ENCODE measurements at regions not wholly inside any gene's neighbourhood (a gene's known extent, or its start where the extent isn't known, plus 50 kb on each side); places are given as distances from the start of the nearest gene placed in this dataset.

DNA sequence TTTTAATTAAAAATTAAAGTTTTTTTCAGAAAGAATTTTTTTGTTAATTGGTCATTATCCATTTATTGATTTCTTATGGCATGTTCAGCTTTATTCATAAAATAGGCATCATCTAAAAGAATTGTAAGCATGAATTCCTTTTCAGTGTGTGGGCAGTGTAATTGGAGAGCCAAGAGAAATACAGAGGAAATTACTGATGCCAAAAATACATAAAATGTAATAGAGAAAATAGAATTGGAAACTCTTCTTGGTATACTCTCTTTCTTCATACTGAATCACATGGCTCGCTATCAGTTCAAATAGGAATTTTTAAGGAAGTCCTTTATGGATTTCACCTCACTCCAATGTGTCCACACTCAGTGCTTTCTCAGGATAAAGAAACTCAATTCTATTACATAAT is 663.6 kb upstream of the NRXN1 start:
- FAIRE-seq = no peak
- DNase-seq (ENCODE audit: low read depth, low spot score) = no peak
- Histone ChIP-seq H3K27me3 (ENCODE audit: control insufficient read depth, extremely low read depth, insufficient read depth, low read length) (no peaks in the 10 kb centered on the region), H3K9ac (ENCODE audit: control insufficient read depth, extremely low read depth, insufficient read depth, low read length) (no peak overlapping the region), H3K27ac (ENCODE audit: control insufficient read depth, insufficient read depth, low read length) (no peak overlapping the region), H3K4me2 (ENCODE audit: control insufficient read depth, extremely low read depth, insufficient read depth, low read depth, low read length) (no peak overlapping the region), H3K36me3 (ENCODE audit: control insufficient read depth in 2 of 2, extremely low read depth in 1 of 2, insufficient read depth in 2 of 2, low read length in 2 of 2) (no peaks in the 10 kb centered on the region), H2AFZ (ENCODE audit: control insufficient read depth, low read length) (no peak overlapping the region), H3K4me1 (ENCODE audit: control insufficient read depth, extremely low read depth, insufficient read depth, low read length) (no peaks in the 10 kb centered on the region), H4K20me1 (ENCODE audit: control insufficient read depth, extremely low read depth, insufficient read depth, low read length) (no peaks in the 10 kb centered on the region), H3K9me1 (ENCODE audit: control insufficient read depth, extremely low read depth, insufficient read depth, low read length) (no peaks in the 10 kb centered on the region), H3K79me2 (ENCODE audit: control insufficient read depth, insufficient read depth, low read length) (no peaks in the 10 kb centered on the region), H3K9me3 (ENCODE audit: control insufficient read depth, low read depth, low read length) (no peaks in the 10 kb centered on the region), H3K4me3 (ENCODE audit: control insufficient read depth in 2 of 3, extremely low read depth in 1 of 3, insufficient read depth in 2 of 3, low read depth in 1 of 3, low read length in 3 of 3) (no peak overlapping the region)
- dilution Hi-C loops (cut with MboI; ENCODE audit: extremely low pct_ligation_motif_present, low sequenced_read_pairs) = no loop called here
- TF ChIP-seq EZH2 (IDR thresholded peaks at IDR 0.05; ENCODE audit: low read length) = no peak
- TF ChIP-seq, protein P1, sequence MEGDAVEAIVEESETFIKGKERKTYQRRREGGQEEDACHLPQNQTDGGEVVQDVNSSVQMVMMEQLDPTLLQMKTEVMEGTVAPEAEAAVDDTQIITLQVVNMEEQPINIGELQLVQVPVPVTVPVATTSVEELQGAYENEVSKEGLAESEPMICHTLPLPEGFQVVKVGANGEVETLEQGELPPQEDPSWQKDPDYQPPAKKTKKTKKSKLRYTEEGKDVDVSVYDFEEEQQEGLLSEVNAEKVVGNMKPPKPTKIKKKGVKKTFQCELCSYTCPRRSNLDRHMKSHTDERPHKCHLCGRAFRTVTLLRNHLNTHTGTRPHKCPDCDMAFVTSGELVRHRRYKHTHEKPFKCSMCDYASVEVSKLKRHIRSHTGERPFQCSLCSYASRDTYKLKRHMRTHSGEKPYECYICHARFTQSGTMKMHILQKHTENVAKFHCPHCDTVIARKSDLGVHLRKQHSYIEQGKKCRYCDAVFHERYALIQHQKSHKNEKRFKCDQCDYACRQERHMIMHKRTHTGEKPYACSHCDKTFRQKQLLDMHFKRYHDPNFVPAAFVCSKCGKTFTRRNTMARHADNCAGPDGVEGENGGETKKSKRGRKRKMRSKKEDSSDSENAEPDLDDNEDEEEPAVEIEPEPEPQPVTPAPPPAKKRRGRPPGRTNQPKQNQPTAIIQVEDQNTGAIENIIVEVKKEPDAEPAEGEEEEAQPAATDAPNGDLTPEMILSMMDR (optimal IDR thresholded peaks at IDR 0.05 in 1 of 3, IDR thresholded peaks at IDR 0.05 in 1 of 3, conservative IDR thresholded peaks at IDR 0.05 in 1 of 3; ENCODE audit: extremely low read depth in 1 of 3, insufficient read depth in 2 of 3, low read length in 3 of 3) = no peak

DNA sequence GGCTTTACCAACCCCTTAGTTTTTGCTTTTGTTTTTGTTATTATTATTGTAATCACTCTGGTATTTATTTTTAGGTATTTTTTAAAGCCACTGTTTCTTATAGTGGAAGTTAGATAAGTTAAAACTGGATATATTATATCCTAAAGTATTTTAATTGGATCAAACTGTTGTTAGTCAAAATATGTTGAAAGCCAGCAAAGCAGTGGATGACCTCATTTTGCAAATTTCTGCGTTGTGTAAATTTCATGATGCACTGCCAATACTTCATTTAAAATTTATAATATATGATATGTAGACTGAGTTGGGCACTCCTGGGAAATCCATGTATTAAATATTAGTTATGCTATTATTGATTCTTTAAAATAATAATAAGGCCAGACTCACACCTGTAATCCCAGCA is 661.7 kb upstream of the NRXN1 start:
- Histone ChIP-seq H3K27ac (ENCODE audit: control insufficient read depth, insufficient read depth, low read length) (no peak overlapping the region), H3K79me2 (ENCODE audit: control insufficient read depth, insufficient read depth, low read length) (no peaks in the 10 kb centered on the region), H3K9me1 (ENCODE audit: control insufficient read depth, extremely low read depth, insufficient read depth, low read length) (no peaks in the 10 kb centered on the region), H3K9ac (ENCODE audit: control insufficient read depth, extremely low read depth, insufficient read depth, low read length) (no peak overlapping the region), H3K36me3 (ENCODE audit: control insufficient read depth in 2 of 2, extremely low read depth in 1 of 2, insufficient read depth in 2 of 2, low read length in 2 of 2) (no peaks in the 10 kb centered on the region), H3K4me3 (ENCODE audit: control insufficient read depth in 2 of 3, extremely low read depth in 1 of 3, insufficient read depth in 2 of 3, low read depth in 1 of 3, low read length in 3 of 3) (no peak overlapping the region), H3K27me3 (ENCODE audit: control insufficient read depth, extremely low read depth, insufficient read depth, low read length) (no peaks in the 10 kb centered on the region), H4K20me1 (ENCODE audit: control insufficient read depth, extremely low read depth, insufficient read depth, low read length) (no peaks in the 10 kb centered on the region), H3K4me1 (ENCODE audit: control insufficient read depth, extremely low read depth, insufficient read depth, low read length) (no peaks in the 10 kb centered on the region), H3K9me3 (ENCODE audit: control insufficient read depth, low read depth, low read length) (no peaks in the 10 kb centered on the region), H3K4me2 (ENCODE audit: control insufficient read depth, extremely low read depth, insufficient read depth, low read depth, low read length) (no peak overlapping the region), H2AFZ (ENCODE audit: control insufficient read depth, low read length) (no peak overlapping the region)
- TF ChIP-seq, protein P1 (optimal IDR thresholded peaks at IDR 0.05 in 1 of 3, IDR thresholded peaks at IDR 0.05 in 1 of 3, conservative IDR thresholded peaks at IDR 0.05 in 1 of 3; ENCODE audit: extremely low read depth in 1 of 3, insufficient read depth in 2 of 3, low read length in 3 of 3) = no peak
- TF ChIP-seq EZH2 (IDR thresholded peaks at IDR 0.05; ENCODE audit: low read length) = no peak
- no peak for DNase-seq (ENCODE audit: low read depth, low spot score)
- FAIRE-seq = no peak
- dilution Hi-C loops (cut with MboI; ENCODE audit: extremely low pct_ligation_motif_present, low sequenced_read_pairs) = no loop called here
